ENCODE measurements at regions not wholly inside any gene's neighbourhood (a gene's known extent, or its start where the extent isn't known, plus 50 kb on each side); places are given as distances from the start of the nearest gene placed in this dataset.
"Not testable (repeated sequence)": the region's sequence is repeated elsewhere in the genome, so short reads cannot be mapped to it uniquely, and the experiment has no call there.

GRCh38 chr1:3992103-3992556 lies 92.1 kb upstream of the C1orf174 start:
- DNase-seq (ENCODE audit: low read depth in 2 of 2) = no peak

DNA sequence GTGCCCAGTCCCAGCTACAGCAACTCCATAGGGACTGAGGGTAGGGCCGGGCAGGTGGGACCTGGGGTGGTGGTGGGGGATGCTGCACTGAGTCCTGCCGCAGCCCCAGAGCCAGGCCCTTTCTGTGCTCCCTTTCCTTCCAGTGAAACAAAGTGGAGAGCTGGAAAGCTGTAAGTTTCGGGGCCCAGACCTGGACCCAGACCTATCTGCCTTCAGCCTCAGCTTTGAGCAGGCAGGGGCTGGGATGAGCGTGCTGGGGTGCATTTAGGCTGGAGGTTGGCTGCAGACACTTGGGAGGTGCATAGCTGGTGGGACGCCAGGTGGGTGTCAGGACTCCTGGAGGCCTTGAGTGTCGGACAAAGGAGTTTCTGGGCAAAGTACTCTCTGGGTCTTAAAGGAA lies 92.7 kb upstream of the C1orf174 start:
- DNase-seq (ENCODE audit: low read depth in 2 of 2) = no peak

DNA sequence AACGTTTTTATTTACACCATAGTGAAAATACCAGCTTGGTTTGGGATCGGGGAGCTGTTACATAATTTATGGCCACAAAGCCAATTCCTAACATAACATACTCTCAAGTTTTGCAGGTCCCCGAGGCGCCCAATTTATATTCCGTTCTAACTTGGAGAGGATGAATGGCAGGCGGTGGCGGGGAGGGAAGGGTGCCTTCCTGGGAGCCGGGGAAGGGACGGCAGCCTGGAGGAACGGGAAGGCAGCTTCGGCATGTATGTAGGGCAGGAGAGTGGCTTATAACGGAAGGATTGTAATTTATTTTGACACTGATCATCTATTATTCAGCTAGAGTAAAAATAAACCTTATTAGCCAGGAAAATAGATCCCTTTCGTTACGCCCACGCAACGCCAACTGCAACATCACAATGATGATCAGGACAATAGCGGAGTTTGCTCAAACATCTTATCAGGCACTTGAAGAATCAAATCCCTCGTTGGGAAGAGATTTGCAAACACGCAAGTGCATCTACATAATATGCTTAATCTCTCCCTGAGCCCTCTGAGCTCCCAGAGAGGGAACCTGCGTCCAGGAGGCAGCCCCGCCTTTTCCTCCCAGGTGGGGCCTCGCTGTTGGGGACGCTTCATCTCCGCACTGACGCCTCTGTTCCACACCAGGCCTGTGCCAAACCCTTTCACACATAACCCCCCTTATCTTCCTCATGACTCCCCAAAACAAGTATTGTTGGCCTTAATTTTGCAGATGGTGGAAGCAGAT lies 93.7 kb upstream of the C1orf174 start:
- no peak for DNase-seq (ENCODE audit: low read depth in 2 of 2)

DNA sequence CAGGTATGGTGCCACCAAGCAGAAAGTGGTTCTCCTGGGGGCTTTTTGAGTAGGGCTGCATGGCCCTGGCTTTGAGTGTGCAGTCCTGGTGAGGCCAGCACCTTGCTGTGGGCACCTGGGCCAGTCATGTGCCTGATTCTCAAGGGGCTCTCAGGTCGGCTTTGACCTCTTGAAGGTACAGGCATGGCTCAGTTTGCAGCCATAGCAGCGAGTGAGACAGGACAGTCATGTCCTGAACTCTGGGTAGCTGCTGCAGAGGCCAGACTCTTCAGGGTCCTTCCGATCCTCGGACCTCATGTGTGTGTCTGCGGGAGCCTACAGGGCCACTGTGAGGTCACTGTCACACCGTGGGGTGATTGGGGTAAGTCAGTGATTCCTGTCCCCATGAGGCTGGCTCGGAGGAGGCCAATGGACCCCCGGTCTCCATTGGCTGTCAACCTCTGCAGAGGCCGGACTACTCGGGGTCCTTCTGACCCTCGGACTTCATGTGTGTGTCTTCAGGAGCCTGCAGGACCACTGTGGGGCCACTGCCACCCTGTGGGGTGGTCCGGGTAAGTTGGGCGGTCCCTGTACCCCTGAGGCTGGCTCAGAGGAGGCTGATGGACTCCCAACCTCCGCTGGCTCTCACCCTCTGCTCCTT lies 95.2 kb upstream of the C1orf174 start:
- no peak for DNase-seq (ENCODE audit: low read depth in 2 of 2)

GRCh38 chr1:3996846-3997705 lies 97.0 kb upstream of the C1orf174 start:
- DNase-seq (ENCODE audit: low read depth in 2 of 2) = no peak

- no peak for DNase-seq (ENCODE audit: low read depth in 2 of 2)
Observed at GRCh38 chr1:3998086-3998485, 98.0 kb upstream of the C1orf174 start.

DNA sequence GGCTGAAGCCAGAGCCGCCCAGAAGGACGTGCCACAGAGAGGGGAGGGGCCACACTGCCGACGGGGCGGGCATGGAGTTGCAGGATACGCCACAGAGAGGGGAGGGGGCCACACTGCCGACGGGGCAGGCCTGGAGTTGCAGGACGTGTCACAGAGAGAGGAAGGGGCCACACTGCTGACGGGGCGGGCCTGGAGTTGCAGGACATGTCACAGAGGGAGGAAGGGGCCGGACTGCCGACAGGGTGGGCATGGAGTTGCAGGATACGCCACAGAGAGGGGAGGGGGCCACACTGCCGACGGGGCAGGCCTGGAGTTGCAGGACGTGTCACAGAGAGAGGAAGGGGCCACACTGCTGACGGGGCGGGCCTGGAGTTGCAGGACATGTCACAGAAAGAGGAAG lies 99.4 kb upstream of the C1orf174 start:
- not testable (repeated sequence) for DNase-seq (ENCODE audit: low read depth in 2 of 2)

GRCh38 chr1:3999941-4000735 lies 100.1 kb upstream of the C1orf174 start:
- DNase-seq (ENCODE audit: low read depth in 2 of 2) = no peak

DNA sequence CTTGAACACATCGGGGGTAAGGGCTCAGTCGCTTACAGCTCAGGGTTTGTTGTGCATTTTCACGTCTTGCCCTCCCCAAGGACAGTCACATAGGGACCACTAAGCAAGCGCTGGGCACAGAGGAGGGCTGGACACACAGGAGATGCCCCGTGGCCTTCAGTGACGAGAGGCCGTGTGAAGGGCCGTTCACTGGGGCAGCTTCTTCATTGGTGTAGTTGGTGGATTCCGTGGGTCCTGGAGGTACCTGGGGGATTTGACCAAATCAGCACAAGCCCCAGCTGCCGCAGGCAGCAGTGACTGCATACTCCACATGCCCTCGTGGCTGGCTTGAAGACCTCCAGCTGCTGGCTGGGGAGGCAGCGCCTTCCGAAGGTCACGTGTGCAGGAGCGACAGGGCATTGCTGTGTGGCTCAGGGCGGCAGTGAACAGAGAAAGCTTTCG lies 100.8 kb upstream of the C1orf174 start:
- DNase-seq (ENCODE audit: low read depth in 2 of 2) = no peak

- no peak for DNase-seq (ENCODE audit: low read depth in 2 of 2)
Observed at GRCh38 chr1:4001461-4001860, 101.4 kb upstream of the C1orf174 start.

DNA sequence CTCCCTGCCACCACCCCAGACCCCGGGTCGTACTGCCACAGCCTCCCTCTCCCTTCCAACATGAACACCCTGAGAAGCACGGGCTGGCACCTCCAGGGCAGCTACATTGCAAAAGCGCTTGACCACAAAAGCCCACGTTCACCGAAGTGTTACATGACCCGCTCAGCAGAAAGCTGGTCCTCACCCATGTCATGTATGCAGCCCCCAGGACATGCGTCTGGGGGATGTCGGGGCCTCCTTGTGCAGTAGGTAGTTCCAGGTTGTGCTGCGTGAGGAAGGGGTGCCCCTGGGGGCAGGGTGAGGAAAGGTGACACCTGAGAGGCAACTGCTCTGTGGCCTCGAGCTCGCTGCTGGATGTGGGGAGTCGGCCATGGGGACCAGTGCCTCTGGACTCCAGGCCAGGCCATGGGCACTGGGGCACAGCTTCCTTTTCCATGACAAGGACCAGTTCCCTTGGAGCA lies 102.0 kb upstream of the C1orf174 start:
- no peak for DNase-seq (ENCODE audit: low read depth in 2 of 2)

DNA sequence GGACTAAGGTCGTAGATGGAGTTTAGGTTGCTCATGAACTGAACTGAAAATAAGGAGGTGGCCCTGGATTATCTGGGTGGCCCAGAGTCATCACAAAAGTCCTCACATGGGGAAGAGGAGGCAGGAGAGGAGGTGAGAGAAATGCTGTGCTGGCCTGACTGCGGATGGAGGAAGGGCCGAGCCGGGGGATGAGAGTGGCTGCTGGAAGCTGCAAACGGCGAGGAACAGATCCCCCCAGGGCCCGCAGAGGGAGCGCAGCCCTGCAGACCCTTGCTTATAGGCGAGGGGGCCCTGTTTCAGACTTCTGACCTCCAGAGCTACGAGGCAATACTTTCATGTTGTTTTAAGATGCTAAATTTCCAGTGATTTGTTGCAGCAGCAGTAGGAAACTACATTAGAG lies 102.7 kb upstream of the C1orf174 start:
- no peak for DNase-seq (ENCODE audit: low read depth in 2 of 2)

DNA sequence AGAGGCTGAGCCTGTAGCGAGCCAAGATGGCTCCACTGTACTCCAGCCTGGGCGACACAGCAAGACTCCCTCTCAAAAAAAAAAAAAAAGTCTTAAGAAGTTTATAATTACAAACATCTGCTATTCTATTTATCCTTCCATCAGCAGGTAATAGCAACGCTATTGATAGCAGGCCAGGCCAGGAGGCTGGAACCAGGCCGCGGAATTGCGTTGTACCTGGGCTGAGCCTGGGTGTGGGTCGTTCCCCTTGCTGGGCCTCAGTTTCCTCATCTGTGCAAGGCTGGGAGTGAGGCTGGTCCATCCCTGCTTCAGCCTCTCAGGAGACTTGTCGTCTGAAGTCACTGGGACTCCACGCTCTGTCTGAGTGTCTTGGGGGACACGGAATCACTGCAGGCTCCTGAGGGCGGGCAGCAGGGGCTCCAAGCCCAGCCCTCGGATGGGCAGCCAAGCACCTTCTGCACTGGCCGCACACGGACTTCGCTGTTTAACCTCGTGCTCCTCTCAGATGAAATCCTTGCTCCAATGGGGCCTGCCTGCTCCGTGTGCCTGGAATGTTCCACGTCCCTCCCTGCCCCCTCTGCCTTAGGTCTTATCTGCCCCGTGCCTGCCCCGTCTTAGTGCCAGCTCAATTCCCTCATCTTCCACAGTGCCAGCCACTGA lies 103.9 kb upstream of the C1orf174 start:
- DNase-seq (ENCODE audit: low read depth in 2 of 2) = no peak

GRCh38 chr1:4004635-4005430 lies 104.8 kb upstream of the C1orf174 start:
- DNase-seq (ENCODE audit: low read depth in 2 of 2) = no peak

DNA sequence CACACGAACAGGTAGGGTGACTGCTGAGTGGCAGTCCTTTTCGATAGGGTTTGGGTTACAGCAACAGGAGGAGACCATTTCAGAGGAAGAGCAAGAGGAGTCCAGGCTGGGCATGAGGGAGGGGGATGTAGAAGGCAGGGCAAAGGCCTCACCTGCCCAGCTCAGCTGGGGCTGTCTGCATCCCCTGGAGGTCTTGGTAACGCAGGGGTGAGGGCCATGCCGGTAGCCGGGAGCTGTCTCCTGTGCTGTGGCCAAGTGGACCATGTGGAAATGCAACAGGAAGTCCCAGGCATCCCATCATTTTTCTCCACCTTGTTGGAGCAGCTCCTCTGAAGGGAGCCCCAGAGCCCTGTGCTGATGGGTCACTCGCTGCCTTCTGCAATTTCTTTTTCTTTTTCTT lies 105.4 kb upstream of the C1orf174 start:
- DNase-seq (ENCODE audit: low read depth in 2 of 2) = no peak

GRCh38 chr1:4006676-4007374 lies 106.8 kb upstream of the C1orf174 start:
- DNase-seq (ENCODE audit: low read depth in 2 of 2) = no peak

GRCh38 chr1:4010284-4010683 lies 110.2 kb upstream of the C1orf174 start:
- no peak for DNase-seq (ENCODE audit: low read depth in 2 of 2)

- DNase-seq (ENCODE audit: low read depth in 2 of 2) = no peak
Observed at GRCh38 chr1:4010814-4011605, 110.9 kb upstream of the C1orf174 start.

All from stimulated activated CD4-positive, alpha-beta T cell treated with anti-CD3 and anti-CD28 coated beads, Interleukin-1b, Interleukin-23, amount 100 ng/mL, for 1 hour (primary cell).